Activated T-helper 17 cell treated with anti-CD3 and anti-CD28 coated beads, Interleukin-2, amount 50 U/mL, for 72 hours (primary cell): ENCODE measurements at regions not wholly inside any gene's neighbourhood (a gene's known extent, or its start where the extent isn't known, plus 50 kb on each side); places are given as distances from the start of the nearest gene placed in this dataset.

Experiments
- ATAC-seq: fragments of 150-1000 bp; cut with Tn5 transposase; replicated peaks from 2 replicates; pipeline ENCODE4 v1.10.0; 2021; ENCODE audit warnings: mild to moderate bottlenecking, moderate library complexity
- H3K27ac Mint-ChIP-seq: one replicate; pipeline ENCODE4 v1.8.0; 2022; ENCODE audit warnings: mixed read lengths
- H3K27me3 Mint-ChIP-seq: one replicate; pipeline ENCODE4 v1.8.0; 2022; ENCODE audit warnings: mixed read lengths
- H3K36me3 Mint-ChIP-seq: one replicate; pipeline ENCODE4 v1.8.0; 2022; ENCODE audit warnings: low read depth, mild to moderate bottlenecking, mixed read lengths
- H3K4me1 Mint-ChIP-seq: one replicate; pipeline ENCODE4 v1.8.0; 2022; ENCODE audit warnings: mixed read lengths
- H3K4me3 Mint-ChIP-seq: one replicate; pipeline ENCODE4 v1.8.0; 2022; ENCODE audit warnings: mild to moderate bottlenecking, mixed read lengths
- H3K9me3 Mint-ChIP-seq: one replicate; pipeline ENCODE4 v1.8.0; 2022; ENCODE audit warnings: mixed read lengths

DNA sequence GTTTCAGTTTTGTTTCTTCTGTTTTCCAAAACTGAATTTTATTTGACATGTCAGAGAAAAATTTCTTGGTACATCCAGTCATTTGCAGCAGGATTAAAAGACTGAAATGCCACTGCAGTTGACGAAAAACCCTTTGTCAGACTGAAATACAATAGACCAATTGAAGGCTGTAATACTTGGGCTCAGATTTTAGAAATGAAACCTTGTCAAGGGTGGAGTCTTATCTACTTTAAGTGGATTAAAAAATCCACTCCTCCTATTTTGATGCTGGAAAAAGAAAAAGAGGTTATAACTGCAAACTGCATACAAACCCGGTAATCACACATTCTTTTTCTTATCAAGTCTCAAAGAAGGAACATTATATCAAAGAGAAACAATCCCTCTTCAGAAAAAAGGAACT, 80.2 kb upstream of the NEUROD1 start:
- H3K27ac Mint-ChIP-seq = no peak overlapping the region
- no peak for ATAC-seq
- no peaks in the 10 kb centered on the region for H3K36me3 Mint-ChIP-seq
- H3K27me3 Mint-ChIP-seq = peaks cover 30% of the 10 kb centered on the region
- no peak overlapping the region for H3K4me3 Mint-ChIP-seq
- peaks cover 5% of the 10 kb centered on the region for H3K9me3 Mint-ChIP-seq
- H3K4me1 Mint-ChIP-seq = no peaks in the 10 kb centered on the region

- peaks cover 5% of the 10 kb centered on the region for H3K9me3 Mint-ChIP-seq
- H3K27ac Mint-ChIP-seq = no peak overlapping the region
- no peak for ATAC-seq
- H3K4me1 Mint-ChIP-seq = no peaks in the 10 kb centered on the region
- no peak overlapping the region for H3K4me3 Mint-ChIP-seq
- H3K27me3 Mint-ChIP-seq = peaks cover 25% of the 10 kb centered on the region
- H3K36me3 Mint-ChIP-seq = no peaks in the 10 kb centered on the region
Observed at GRCh38 chr2:181761175-181761574, 80.9 kb upstream of the NEUROD1 start.

- no peak for ATAC-seq
- no peaks in the 10 kb centered on the region for H3K4me1 Mint-ChIP-seq
Observed at GRCh38 chr2:181762000-181762399, 81.7 kb upstream of the NEUROD1 start.

DNA sequence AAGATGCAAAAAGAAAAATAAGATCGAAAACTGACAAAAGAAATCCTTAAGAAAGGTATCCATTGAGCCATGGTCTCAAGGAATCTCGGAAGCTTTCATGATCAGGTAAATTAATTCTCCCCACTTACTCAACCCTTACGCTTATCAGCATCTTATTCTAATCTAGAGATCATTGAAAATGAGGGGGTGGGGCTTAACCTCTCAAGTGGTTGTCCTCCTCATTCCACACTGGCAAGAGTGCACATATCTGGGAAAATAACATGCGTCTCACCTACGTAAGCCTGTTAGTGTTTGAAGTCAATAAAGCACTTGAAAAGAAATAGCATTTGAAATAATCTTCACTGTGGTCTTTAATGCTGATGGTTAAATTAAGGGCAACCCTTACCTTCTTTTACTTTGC, 82.5 kb upstream of the NEUROD1 start:
- Mint-ChIP-seq H3K27me3 (peaks cover 24% of the 10 kb centered on the region), H3K9me3 (peaks cover 5% of the 10 kb centered on the region), H3K4me3 (no peak overlapping the region), H3K27ac (no peak overlapping the region), H3K36me3 (no peaks in the 10 kb centered on the region), H3K4me1 (no peaks in the 10 kb centered on the region)
- no peak for ATAC-seq

More at GRCh38 chr2:181762000-181762399, 81.7 kb upstream of the NEUROD1 start:
- Mint-ChIP-seq H3K9me3 (peaks cover 5% of the 10 kb centered on the region), H3K4me3 (no peak overlapping the region), H3K27me3 (peaks cover 24% of the 10 kb centered on the region), H3K27ac (no peak overlapping the region), H3K36me3 (no peaks in the 10 kb centered on the region)

DNA sequence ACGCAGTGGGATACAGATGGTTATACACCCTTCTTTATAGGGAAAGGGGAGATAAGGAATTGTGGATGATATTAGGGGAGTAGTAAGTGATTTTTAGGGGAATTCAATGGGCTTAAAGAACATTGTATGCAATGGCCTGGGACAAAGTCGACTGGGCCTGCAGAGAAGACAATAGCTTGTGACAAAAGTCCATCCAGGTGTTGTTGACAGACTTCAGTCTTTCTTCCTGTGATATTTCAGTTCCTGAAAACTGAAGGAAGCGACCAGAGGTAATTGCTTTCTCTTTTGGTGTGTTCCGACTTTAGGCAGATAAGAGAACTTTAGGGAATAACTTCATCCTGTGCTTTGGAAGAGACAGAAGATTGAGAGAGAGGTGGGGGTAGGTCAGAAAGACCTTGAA, 83.1 kb upstream of the NEUROD1 start:
- H3K36me3 Mint-ChIP-seq = no peaks in the 10 kb centered on the region

GRCh38 chr2:181764095-181764963, 84.0 kb upstream of the NEUROD1 start:
- Mint-ChIP-seq H3K27ac (no peak overlapping the region), H3K4me3 (no peak overlapping the region), H3K36me3 (no peaks in the 10 kb centered on the region), H3K4me1 (no peaks in the 10 kb centered on the region), H3K9me3 (peaks cover 5% of the 10 kb centered on the region), H3K27me3 (peaks cover 21% of the 10 kb centered on the region)
- ATAC-seq = no peak

More for the DNA sequence above, 83.1 kb upstream of the NEUROD1 start:
- H3K27me3 Mint-ChIP-seq = peaks cover 24% of the 10 kb centered on the region
- no peak overlapping the region for H3K27ac Mint-ChIP-seq
- H3K4me3 Mint-ChIP-seq = no peak overlapping the region
- no peaks in the 10 kb centered on the region for H3K4me1 Mint-ChIP-seq
- peaks cover 5% of the 10 kb centered on the region for H3K9me3 Mint-ChIP-seq
- no peak for ATAC-seq

- no peak for ATAC-seq
- Mint-ChIP-seq H3K36me3 (no peaks in the 10 kb centered on the region), H3K27me3 (peaks cover 25% of the 10 kb centered on the region)
Observed at GRCh38 chr2:181766129-181766528, 85.8 kb upstream of the NEUROD1 start.

GRCh38 chr2:181770150-181770549, 89.8 kb upstream of the NEUROD1 start:
- ATAC-seq = no peak
- no peaks in the 10 kb centered on the region for H3K4me1 Mint-ChIP-seq
- peaks cover 20% of the 10 kb centered on the region for H3K27me3 Mint-ChIP-seq

More at GRCh38 chr2:181766129-181766528, 85.8 kb upstream of the NEUROD1 start:
- H3K4me1 Mint-ChIP-seq = no peaks in the 10 kb centered on the region
- H3K4me3 Mint-ChIP-seq = no peak overlapping the region
- no peak overlapping the region for H3K27ac Mint-ChIP-seq
- no peaks in the 10 kb centered on the region for H3K9me3 Mint-ChIP-seq

GRCh38 chr2:181771356-181771755, 91.0 kb upstream of the NEUROD1 start:
- ATAC-seq = no peak
- peaks cover 20% of the 10 kb centered on the region for H3K27me3 Mint-ChIP-seq
- no peaks in the 10 kb centered on the region for H3K9me3 Mint-ChIP-seq
- H3K4me1 Mint-ChIP-seq = no peaks in the 10 kb centered on the region
- H3K27ac Mint-ChIP-seq = no peak overlapping the region
- H3K36me3 Mint-ChIP-seq = no peaks in the 10 kb centered on the region
- no peak overlapping the region for H3K4me3 Mint-ChIP-seq

More at GRCh38 chr2:181770150-181770549, 89.8 kb upstream of the NEUROD1 start:
- H3K9me3 Mint-ChIP-seq = no peaks in the 10 kb centered on the region
- H3K36me3 Mint-ChIP-seq = no peaks in the 10 kb centered on the region
- H3K27ac Mint-ChIP-seq = no peak overlapping the region
- no peak overlapping the region for H3K4me3 Mint-ChIP-seq

GRCh38 chr2:181772334-181772733, 92.0 kb upstream of the NEUROD1 start:
- H3K4me3 Mint-ChIP-seq = no peak overlapping the region
- no peaks in the 10 kb centered on the region for H3K9me3 Mint-ChIP-seq
- ATAC-seq = no peak
- peaks cover 20% of the 10 kb centered on the region for H3K27me3 Mint-ChIP-seq
- no peaks in the 10 kb centered on the region for H3K36me3 Mint-ChIP-seq
- no peak overlapping the region for H3K27ac Mint-ChIP-seq
- no peaks in the 10 kb centered on the region for H3K4me1 Mint-ChIP-seq

GRCh38 chr2:181772777-181773176, 92.5 kb upstream of the NEUROD1 start:
- no peaks in the 10 kb centered on the region for H3K36me3 Mint-ChIP-seq
- no peak overlapping the region for H3K4me3 Mint-ChIP-seq
- H3K27me3 Mint-ChIP-seq = peaks cover 20% of the 10 kb centered on the region
- H3K27ac Mint-ChIP-seq = no peak overlapping the region
- H3K4me1 Mint-ChIP-seq = no peaks in the 10 kb centered on the region
- ATAC-seq = no peak
- H3K9me3 Mint-ChIP-seq = no peaks in the 10 kb centered on the region

DNA sequence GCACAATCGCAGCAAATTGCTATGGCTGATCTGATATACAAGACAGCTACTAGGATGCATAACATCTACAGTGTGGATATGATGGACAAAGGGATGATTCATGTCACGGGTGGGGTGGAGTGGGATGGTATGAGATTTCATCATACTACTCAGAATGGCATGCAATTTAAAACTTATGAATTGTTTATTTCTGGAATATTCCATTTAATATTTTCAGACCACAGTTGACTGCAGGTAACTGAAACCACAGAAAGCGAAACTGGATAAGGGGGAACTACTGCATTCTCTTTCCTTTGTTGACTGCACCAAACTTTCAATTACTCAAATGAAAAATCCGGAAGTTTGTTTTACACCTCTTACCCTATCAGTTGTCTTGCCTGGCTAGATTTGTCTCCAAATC, 94.4 kb upstream of the NEUROD1 start:
- Mint-ChIP-seq H3K4me3 (no peak overlapping the region), H3K4me1 (no peaks in the 10 kb centered on the region), H3K27ac (no peak overlapping the region), H3K36me3 (no peaks in the 10 kb centered on the region), H3K9me3 (no peaks in the 10 kb centered on the region), H3K27me3 (peaks cover 15% of the 10 kb centered on the region)
- no peak for ATAC-seq

GRCh38 chr2:181776336-181776735, 96.0 kb upstream of the NEUROD1 start:
- Mint-ChIP-seq H3K27me3 (peaks cover 9% of the 10 kb centered on the region), H3K9me3 (no peaks in the 10 kb centered on the region), H3K36me3 (no peaks in the 10 kb centered on the region), H3K4me3 (no peak overlapping the region), H3K4me1 (no peaks in the 10 kb centered on the region), H3K27ac (no peak overlapping the region)
- no peak for ATAC-seq

GRCh38 chr2:181777734-181778133, 97.4 kb upstream of the NEUROD1 start:
- Mint-ChIP-seq H3K4me3 (no peak overlapping the region), H3K9me3 (no peaks in the 10 kb centered on the region), H3K27me3 (peaks cover 8% of the 10 kb centered on the region), H3K4me1 (no peaks in the 10 kb centered on the region), H3K27ac (no peak overlapping the region), H3K36me3 (no peaks in the 10 kb centered on the region)
- ATAC-seq = no peak

DNA sequence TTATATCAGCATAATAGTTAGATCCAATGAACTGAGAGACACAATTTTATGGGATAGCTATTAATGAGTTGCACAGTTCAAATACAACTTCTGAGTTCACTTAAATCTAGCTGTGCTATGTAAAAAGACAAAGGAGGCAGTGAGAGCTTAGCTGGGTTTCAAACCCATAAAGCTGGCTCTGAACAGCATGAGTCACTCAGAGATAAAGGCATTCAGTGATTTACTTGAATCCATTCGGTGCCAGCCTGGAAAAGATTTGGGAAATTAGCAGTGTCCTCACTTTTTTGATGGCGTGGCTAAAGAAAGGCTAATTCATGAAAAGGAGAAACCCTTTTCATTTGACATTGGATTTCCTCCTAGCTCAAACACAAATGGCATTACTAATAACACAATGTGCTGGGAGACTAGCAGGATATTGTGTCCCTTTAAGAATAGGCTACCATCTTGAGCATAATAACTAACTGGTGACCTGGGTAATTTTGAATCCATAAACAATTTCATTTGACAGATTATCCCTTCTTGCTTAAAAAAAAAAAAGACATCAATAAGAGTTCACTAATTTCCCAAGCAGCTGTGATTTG, 98.4 kb upstream of the NEUROD1 start:
- ATAC-seq = no peak
- H3K9me3 Mint-ChIP-seq = no peaks in the 10 kb centered on the region
- H3K4me1 Mint-ChIP-seq = no peaks in the 10 kb centered on the region
- peaks cover 13% of the 10 kb centered on the region for H3K27me3 Mint-ChIP-seq
- no peak overlapping the region for H3K4me3 Mint-ChIP-seq
- no peak overlapping the region for H3K27ac Mint-ChIP-seq
- no peaks in the 10 kb centered on the region for H3K36me3 Mint-ChIP-seq
